ENCODE measurements at regions not wholly inside any gene's neighbourhood (a gene's known extent, or its start where the extent isn't known, plus 50 kb on each side); places are given as distances from the start of the nearest gene placed in this dataset.
"Not testable (repeated sequence)": the region's sequence is repeated elsewhere in the genome, so short reads cannot be mapped to it uniquely, and the experiment has no call there.

- no peak overlapping the region for H3K27ac ChIP-seq
- intact Hi-C loops (cut with DNase I), result no loop called here
Measured at GRCh38 chr7:159296093-159296681, 151.5 kb upstream of the VIPR2 start.

GRCh38 chr7:159286487-159286886 lies 141.8 kb upstream of the VIPR2 start:
- H3K4me3 ChIP-seq; H3K4me1 ChIP-seq; H3K36me3 ChIP-seq; ATAC-seq; DNase-seq; intact Hi-C loops (cut with DNase I); H3K27ac ChIP-seq: not testable (repeated sequence)
- Histone ChIP-seq H3K27me3 (peaks cover 0 to 14% (median 4%) of the 10 kb centered on the region in 7 donors), H3K9me3 (peaks cover 0 to 48% (median 4%) of the 10 kb centered on the region in 11 donors)

More at GRCh38 chr7:159296093-159296681, 151.5 kb upstream of the VIPR2 start:
- Histone ChIP-seq H3K4me3 (no peak overlapping the region), H3K36me3 (no peaks in the 10 kb centered on the region), H3K27me3 (peaks cover 0 to 30% (median 3%) of the 10 kb centered on the region in 7 donors), H3K4me1 (no peaks in the 10 kb centered on the region), H3K9me3 (peaks cover 0 to 24% (median 7%) of the 10 kb centered on the region in 11 donors)
- DNase-seq, result no peak
- WGBS, 2 donors, result 42% methylated on average over 4 of the region's 4 CpGs
- TF ChIP-seq CTCF (IDR thresholded peaks at IDR 0.05), result no peak
- ATAC-seq, result no peak

DNA sequence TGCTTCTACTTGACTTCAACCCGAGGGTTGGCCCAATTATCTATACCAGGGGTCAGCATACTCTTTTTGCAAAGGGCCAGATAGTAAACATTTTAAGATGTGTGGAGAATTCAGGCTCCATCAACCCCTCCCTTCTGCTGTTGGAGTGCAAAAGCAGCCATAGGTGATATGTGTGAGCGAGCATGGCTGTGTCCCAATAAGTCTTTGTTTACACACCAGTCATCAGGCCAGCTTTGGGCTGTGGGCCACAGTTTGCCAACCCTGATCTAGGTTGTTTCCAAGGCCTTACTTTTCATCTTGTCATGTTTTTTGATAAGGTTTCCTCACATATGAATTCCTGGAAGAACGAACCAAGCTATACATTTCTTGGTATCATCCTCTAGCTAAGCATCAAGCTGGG lies 136.9 kb upstream of the VIPR2 start:
- Histone ChIP-seq H3K4me3 (no peak overlapping the region), H3K9me3 (peaks cover 0 to 23% (median 0%) of the 10 kb centered on the region in 11 donors), H3K27ac (no peak overlapping the region), H3K36me3 (no peaks in the 10 kb centered on the region), H3K4me1 (no peaks in the 10 kb centered on the region), H3K27me3 (peaks cover 0 to 12% (median 5%) of the 10 kb centered on the region in 7 donors)
- ATAC-seq, result no peak
- 56 to 60% methylated on average over 3 of the region's 3 CpGs for WGBS, 2 donors
- intact Hi-C loops (cut with DNase I), result no loop called here
- no peak for TF ChIP-seq CTCF (IDR thresholded peaks at IDR 0.05)
- no peak for DNase-seq

DNA sequence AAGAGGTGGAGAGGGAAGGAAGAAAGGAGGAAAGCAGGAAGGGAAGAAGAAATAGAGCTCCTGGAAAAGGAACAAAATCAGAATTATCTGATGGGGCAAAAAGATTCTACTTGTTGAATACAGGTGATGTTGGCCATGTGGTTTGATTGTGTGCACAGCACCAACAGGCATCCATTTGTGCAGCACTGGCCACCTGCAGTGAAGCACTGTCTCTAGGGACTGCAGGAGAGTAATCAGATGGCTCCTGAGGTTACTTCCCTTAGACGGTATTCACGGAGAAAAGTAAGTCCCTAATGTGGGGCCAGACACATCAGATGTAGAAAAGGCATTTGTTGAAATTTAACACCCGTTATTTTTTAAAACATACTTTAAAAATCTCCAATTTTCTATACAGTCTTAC lies 135.3 kb upstream of the VIPR2 start:
- DNase-seq, result no peak
- no peaks in the 10 kb centered on the region for H3K36me3 ChIP-seq
- WGBS, 2 donors, result 75 to 83% methylated on average over 3 of the region's 3 CpGs
- peaks cover 0 to 26% (median 5%) of the 10 kb centered on the region in 11 donors for H3K9me3 ChIP-seq
- intact Hi-C loops (cut with DNase I), result no loop called here
- no peak for ATAC-seq
- no peak overlapping the region for H3K27ac ChIP-seq
- H3K4me3 ChIP-seq, result no peak overlapping the region
- TF ChIP-seq CTCF (IDR thresholded peaks at IDR 0.05), result no peak
- H3K27me3 ChIP-seq, result peaks cover 0 to 10% (median 5%) of the 10 kb centered on the region in 7 donors
- H3K4me1 ChIP-seq, result no peaks in the 10 kb centered on the region

GRCh38 chr7:159272739-159273138 lies 128.1 kb upstream of the VIPR2 start:
- Histone ChIP-seq H3K27ac (no peak overlapping the region), H3K4me3 (no peak overlapping the region), H3K4me1 (no peaks in the 10 kb centered on the region), H3K36me3 (no peaks in the 10 kb centered on the region), H3K27me3 (no peaks in the 10 kb centered on the region), H3K9me3 (peaks cover 0 to 45% (median 23%) of the 10 kb centered on the region in 11 donors)
- DNase-seq, result no peak
- intact Hi-C loops (cut with DNase I), result no loop called here
- WGBS, 2 donors, result 65 to 82% methylated on average over 3 of the region's 3 CpGs
- ATAC-seq, result no peak
- no peak for TF ChIP-seq CTCF (IDR thresholded peaks at IDR 0.05)

All from heart right ventricle (tissue), 16 donors.